ENCODE measurements at regions not wholly inside any gene's neighbourhood (a gene's known extent, or its start where the extent isn't known, plus 50 kb on each side); places are given as distances from the start of the nearest gene placed in this dataset.

DNA sequence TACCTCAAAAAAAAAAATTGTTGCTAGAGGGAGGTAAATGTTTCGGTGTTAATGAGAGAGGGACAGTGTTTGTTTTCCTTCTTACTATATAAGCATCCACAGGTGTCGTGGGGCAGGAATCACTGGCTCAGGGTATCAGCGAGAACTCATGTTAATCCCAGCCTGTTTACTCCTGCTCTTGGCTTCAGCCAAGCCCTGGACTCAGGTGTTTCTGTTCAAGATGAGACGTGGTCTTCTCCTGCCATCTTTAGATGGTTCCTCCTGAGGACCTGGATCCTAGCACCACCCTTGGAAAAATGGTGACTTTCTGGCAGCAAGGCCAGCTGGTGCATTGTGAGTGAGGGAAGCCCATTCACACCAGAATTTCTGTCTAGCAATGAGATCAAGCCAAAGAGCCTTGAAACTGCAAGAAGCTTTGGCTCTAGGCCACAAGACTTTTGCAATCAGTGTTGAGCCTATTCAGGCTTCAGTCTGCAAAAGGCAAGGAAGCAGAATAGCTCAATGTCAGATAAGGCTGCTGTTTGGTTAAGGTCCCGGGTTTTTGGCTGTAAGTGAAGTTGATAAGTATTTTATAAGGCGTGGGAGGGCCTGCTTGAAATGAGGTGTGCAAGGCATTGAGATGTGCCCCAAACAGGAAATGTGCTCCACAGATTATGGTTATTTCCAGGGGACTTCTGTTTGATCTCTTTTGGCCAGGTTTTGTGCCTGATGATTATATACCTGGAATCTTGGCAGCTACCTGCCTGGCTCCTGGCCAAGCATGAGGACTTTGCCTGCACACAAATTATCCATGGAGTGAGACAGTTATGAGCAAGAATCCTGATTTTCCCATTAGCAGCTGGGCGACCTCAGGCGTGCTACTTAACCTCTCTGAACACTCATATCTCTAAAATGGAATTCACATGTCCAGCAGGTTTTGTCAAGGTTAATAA lies 99.8 kb downstream of the TENT4A start:
- peak; percentile 66 to 79 for DNase-seq
- intact Hi-C loops (cut with DNase I) = no loop called here
- Histone ChIP-seq H3K27me3 (no peaks in the 10 kb centered on the region), H3K4me3 (replicated peaks in 1 of 3) (no peak overlapping the region), H3K27ac (no peak overlapping the region), H3K4me1 (peaks cover 5 to 7% of the 10 kb centered on the region in 2 donors), H3K36me3 (no peaks in the 10 kb centered on the region), H3K9me3 (no peaks in the 10 kb centered on the region)
- no peak for TF ChIP-seq POLR2A (IDR thresholded peaks at IDR 0.05)
- TF ChIP-seq, protein P1, sequence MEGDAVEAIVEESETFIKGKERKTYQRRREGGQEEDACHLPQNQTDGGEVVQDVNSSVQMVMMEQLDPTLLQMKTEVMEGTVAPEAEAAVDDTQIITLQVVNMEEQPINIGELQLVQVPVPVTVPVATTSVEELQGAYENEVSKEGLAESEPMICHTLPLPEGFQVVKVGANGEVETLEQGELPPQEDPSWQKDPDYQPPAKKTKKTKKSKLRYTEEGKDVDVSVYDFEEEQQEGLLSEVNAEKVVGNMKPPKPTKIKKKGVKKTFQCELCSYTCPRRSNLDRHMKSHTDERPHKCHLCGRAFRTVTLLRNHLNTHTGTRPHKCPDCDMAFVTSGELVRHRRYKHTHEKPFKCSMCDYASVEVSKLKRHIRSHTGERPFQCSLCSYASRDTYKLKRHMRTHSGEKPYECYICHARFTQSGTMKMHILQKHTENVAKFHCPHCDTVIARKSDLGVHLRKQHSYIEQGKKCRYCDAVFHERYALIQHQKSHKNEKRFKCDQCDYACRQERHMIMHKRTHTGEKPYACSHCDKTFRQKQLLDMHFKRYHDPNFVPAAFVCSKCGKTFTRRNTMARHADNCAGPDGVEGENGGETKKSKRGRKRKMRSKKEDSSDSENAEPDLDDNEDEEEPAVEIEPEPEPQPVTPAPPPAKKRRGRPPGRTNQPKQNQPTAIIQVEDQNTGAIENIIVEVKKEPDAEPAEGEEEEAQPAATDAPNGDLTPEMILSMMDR (IDR thresholded peaks at IDR 0.05) = no peak
- 41 to 42% methylated on average over 8 of the region's 8 CpGs for WGBS, 2 donors

DNA sequence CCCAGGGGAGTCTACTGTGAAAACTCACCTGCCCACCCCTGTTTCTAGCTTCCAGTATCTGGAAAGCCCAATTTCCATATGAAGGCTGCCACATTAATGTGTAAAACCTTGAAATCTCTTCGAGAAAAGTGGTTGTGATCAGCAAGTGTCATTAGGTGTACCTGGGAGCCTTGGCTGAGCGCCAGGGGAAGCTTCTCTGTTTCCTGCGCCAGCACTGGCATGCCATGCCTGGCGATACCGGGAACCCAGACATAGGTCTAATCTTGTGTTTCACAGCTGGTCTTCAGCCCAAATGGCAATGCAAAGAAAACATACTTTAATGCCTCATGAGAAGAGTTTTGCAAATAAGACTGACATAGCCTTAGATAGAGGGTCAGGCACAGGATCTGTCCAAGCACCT lies 101.6 kb downstream of the TENT4A start:
- H3K27ac ChIP-seq = no peak overlapping the region
- H3K9me3 ChIP-seq = no peaks in the 10 kb centered on the region
- no peak overlapping the region for H3K4me3 ChIP-seq (replicated peaks in 1 of 3)
- WGBS, 2 donors = 73 to 84% methylated on average over 5 of the region's 5 CpGs
- intact Hi-C loops (cut with DNase I) = no loop called here
- no peak for TF ChIP-seq POLR2A (IDR thresholded peaks at IDR 0.05)
- TF ChIP-seq, protein P1 (IDR thresholded peaks at IDR 0.05) = no peak
- DNase-seq = no peak
- no peaks in the 10 kb centered on the region for H3K36me3 ChIP-seq
- H3K4me1 ChIP-seq = peaks cover 5 to 7% of the 10 kb centered on the region in 2 donors
- H3K27me3 ChIP-seq = no peaks in the 10 kb centered on the region

DNA sequence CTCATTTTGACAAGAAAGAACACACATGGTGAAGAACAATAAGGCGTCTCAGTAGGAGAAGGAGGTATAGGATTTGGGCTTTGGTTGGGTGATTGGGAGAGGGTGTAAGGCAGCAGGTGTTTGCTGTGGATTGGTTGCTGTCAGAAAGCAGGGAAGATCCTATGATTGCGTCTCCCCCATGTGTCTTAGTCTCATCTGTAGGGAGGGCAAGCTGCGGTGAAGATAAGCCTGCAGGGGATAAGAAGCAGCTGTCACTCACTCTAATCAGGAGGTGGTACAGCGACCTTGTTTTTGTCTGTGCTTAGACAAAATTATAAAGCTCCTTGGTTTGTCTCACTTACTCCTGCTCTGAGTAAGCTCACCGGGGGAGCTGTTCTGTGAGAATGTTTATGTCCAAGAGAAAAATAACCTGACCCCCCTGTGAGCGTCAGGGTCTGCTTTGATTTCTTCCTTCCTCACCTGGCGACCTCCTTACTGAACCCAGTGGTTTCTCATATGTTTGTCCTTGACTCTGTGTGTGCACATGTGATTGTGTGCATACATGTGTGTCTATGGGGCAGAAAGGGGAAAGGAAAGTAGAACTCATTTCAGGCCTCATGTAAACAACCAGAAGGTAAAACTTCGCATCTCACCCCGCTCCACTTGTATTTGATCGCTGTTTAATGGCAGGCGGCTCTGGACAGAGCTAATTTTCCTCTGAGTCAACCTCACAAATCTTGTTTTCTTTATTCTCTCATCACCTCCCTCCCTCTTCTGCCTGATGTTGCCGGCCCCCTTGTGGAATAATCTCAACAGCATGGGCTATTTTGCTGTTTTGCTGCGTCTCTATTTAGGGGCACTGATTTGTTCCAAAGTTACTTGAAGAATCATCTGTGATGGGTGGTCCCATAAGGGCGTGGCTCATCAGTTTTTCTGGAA lies 105.6 kb downstream of the TENT4A start:
- intact Hi-C loops (cut with DNase I) = no loop called here
- WGBS, 2 donors = 55 to 60% methylated on average over 14 of the region's 14 CpGs
- no peaks in the 10 kb centered on the region for H3K27me3 ChIP-seq
- TF ChIP-seq, protein P1 (IDR thresholded peaks at IDR 0.05) = no peak
- no peak for TF ChIP-seq POLR2A (IDR thresholded peaks at IDR 0.05)
- no peak overlapping the region for H3K4me3 ChIP-seq (replicated peaks in 1 of 3)
- peaks cover 0 to 9% of the 10 kb centered on the region in 2 donors for H3K4me1 ChIP-seq
- no peaks in the 10 kb centered on the region for H3K9me3 ChIP-seq
- no peak for DNase-seq
- H3K27ac ChIP-seq = no peak overlapping the region
- H3K36me3 ChIP-seq = no peaks in the 10 kb centered on the region

DNA sequence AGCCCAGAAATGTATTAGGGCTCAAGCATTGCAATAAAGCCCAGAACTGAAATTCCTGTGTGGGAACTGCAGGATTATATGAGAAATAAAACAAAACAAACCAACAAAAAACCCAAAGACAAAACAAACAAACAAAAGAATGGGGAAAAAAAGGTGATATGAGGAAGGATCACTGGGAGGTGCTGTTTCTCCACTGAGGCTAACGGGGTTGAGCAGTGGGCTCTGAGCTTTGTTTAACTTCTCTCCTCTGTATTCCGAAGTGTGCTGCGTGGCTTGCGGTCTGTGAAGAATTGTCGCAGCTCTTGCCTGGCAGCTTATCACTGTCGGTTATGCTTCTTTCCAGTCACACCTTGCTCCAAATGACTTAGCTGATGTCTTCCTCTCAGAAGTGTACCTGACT lies 106.3 kb downstream of the TENT4A start:
- TF ChIP-seq POLR2A (IDR thresholded peaks at IDR 0.05) = no peak
- TF ChIP-seq, protein P1 (IDR thresholded peaks at IDR 0.05) = no peak
- Histone ChIP-seq H3K4me1 (peaks cover 0 to 9% of the 10 kb centered on the region in 2 donors), H3K27ac (no peak overlapping the region), H3K9me3 (no peaks in the 10 kb centered on the region), H3K27me3 (no peaks in the 10 kb centered on the region), H3K4me3 (replicated peaks in 1 of 3) (no peak overlapping the region), H3K36me3 (no peaks in the 10 kb centered on the region)
- WGBS, 2 donors = 44 to 54% methylated on average over 6 of the region's 6 CpGs
- no peak for DNase-seq
- intact Hi-C loops (cut with DNase I) = no loop called here
